ENCODE measurements at regions not wholly inside any gene's neighbourhood (a gene's known extent, or its start where the extent isn't known, plus 50 kb on each side); places are given as distances from the start of the nearest gene placed in this dataset.

GRCh38 chr20:63125581-63125837 is 90.4 kb downstream of the YTHDF1 start:
- TF ChIP-seq ZNF565 (CRISPR knock-in tag; conservative IDR thresholded peaks at IDR 0.05; ENCODE audit: low read depth) (no peak), PPARA (CRISPR knock-in tag; IDR thresholded peaks at IDR 0.05; ENCODE audit: borderline replicate concordance) (no peak), TSHZ2 (CRISPR knock-in tag; IDR thresholded peaks at IDR 0.05) (no peak), BACH2 (CRISPR knock-in tag; IDR thresholded peaks at IDR 0.05; ENCODE audit: borderline replicate concordance) (no peak), GLIS3 (CRISPR knock-in tag; IDR thresholded peaks at IDR 0.05) (no peak), PATZ1 (CRISPR knock-in tag; IDR thresholded peaks at IDR 0.05; ENCODE audit: borderline replicate concordance) (no peak), ZNF70 (CRISPR knock-in tag; IDR thresholded peaks at IDR 0.05) (no peak), OSR1 (CRISPR knock-in tag; IDR thresholded peaks at IDR 0.05) (no peak), ISL1 (CRISPR knock-in tag; IDR thresholded peaks at IDR 0.05) (no peak), SNAI2 (CRISPR knock-in tag; IDR thresholded peaks at IDR 0.05) (no peak), ZFP30 (CRISPR knock-in tag; IDR thresholded peaks at IDR 0.05) (no peak)
- TF ChIP-seq, protein P1, sequence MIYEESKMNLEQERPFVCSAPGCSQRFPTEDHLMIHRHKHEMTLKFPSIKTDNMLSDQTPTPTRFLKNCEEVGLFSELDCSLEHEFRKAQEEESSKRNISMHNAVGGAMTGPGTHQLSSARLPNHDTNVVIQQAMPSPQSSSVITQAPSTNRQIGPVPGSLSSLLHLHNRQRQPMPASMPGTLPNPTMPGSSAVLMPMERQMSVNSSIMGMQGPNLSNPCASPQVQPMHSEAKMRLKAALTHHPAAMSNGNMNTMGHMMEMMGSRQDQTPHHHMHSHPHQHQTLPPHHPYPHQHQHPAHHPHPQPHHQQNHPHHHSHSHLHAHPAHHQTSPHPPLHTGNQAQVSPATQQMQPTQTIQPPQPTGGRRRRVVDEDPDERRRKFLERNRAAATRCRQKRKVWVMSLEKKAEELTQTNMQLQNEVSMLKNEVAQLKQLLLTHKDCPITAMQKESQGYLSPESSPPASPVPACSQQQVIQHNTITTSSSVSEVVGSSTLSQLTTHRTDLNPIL (CRISPR knock-in tag; IDR thresholded peaks at IDR 0.05; ENCODE audit: low read depth), result no peak

All from SK-N-SH treated with all-trans-retinoic acid at 6 μM for 48 hours (cell line).